H1 (cell line): ENCODE measurements at regions not wholly inside any gene's neighbourhood (a gene's known extent, or its start where the extent isn't known, plus 50 kb on each side); places are given as distances from the start of the nearest gene placed in this dataset.

Experiments
- CTCF ChIA-PET: fragments of 300-600 bp; sonication (Branson Sonifier 250); formaldehyde crosslinking; loops from one replicate; lab custom pipeline; 2021; ENCODE audit not compliant: partially characterized antibody; lab: Charles Lee
- POLR2A ChIA-PET: fragments of 300-600 bp; sonication (Branson Sonifier 250); formaldehyde crosslinking; loops from one replicate; lab custom pipeline; 2021; ENCODE audit warnings: inconsistent platforms; ENCODE audit not compliant: partially characterized antibody; lab: Charles Lee
- DNase-seq, 2 experiments: peaks; one replicate each; pipeline versions ENCODE4 v3.0.0 to v3.0.0-alpha.2; 2010 to 2022; ENCODE audit warnings: low spot score in 2 of 2, low read depth in 1 of 2, mixed read lengths in 1 of 2
- FAIRE-seq: peaks from 2 replicates; lab custom pipeline; 2011; peaks lifted over from hg19 to GRCh38; lab: Jason Lieb, UNC
- H2AFZ ChIP-seq: 2 replicates; pipeline ENCODE4 v1.8.1; 2012; ENCODE audit warnings: low read length, inconsistent platforms
- H2AK5ac ChIP-seq: 2 replicates; pipeline ENCODE4 v1.6.1; 2013; ENCODE audit warnings: low read depth, low read length
- H2BK120ac ChIP-seq: replicated peaks from 2 replicates; pipeline ENCODE3; 2013; ENCODE audit warnings: low read depth, low read length, inconsistent platforms
- H2BK12ac ChIP-seq: 2 replicates; pipeline ENCODE4 v1.6.1; 2013; ENCODE audit warnings: low read depth, low read length
- H2BK15ac ChIP-seq: 2 replicates; pipeline ENCODE4 v1.6.1; 2013; ENCODE audit warnings: low read length
- H2BK20ac ChIP-seq: 2 replicates; pipeline ENCODE4 v1.6.1; 2013; ENCODE audit warnings: low read length
- H2BK5ac ChIP-seq: 2 replicates; pipeline ENCODE4 v1.6.1; 2013; ENCODE audit warnings: low read depth, low read length
- H3K14ac ChIP-seq: 2 replicates; pipeline ENCODE4 v1.6.1; 2013; ENCODE audit warnings: inconsistent platforms; ENCODE audit not compliant: insufficient read length
- H3K18ac ChIP-seq: 2 replicates; pipeline ENCODE4 v1.6.1; 2013; ENCODE audit warnings: low read length; ENCODE audit errors: extremely low read depth
- H3K23ac ChIP-seq: 2 replicates; pipeline ENCODE4 v1.6.1; 2013; ENCODE audit warnings: inconsistent platforms; ENCODE audit not compliant: insufficient read length
- H3K23me2 ChIP-seq: 2 replicates; pipeline ENCODE4 v1.6.1; 2013; ENCODE audit warnings: low read depth, low read length
- H3K27ac ChIP-seq: 2 replicates; pipeline ENCODE4 v1.6.1; 2011; ENCODE audit warnings: low read depth, low read length, inconsistent platforms
- H3K27me3 ChIP-seq, 4 experiments: replicated peaks in 1 of 4; 1 replicate in 1 of 4; 2 replicates in 3 of 4; pipeline versions ENCODE4 v1.6.1 to v1.8.1; 2011 to 2013; ENCODE audit warnings: low read length in 3 of 4, mild to moderate bottlenecking in 3 of 4, inconsistent platforms in 2 of 4, mixed read lengths in 2 of 4, moderate library complexity in 1 of 4; ENCODE audit not compliant: control insufficient read depth in 3 of 4, insufficient read depth in 3 of 4; ENCODE audit errors: extremely low read depth in 1 of 4
- H3K36me3 ChIP-seq, 4 experiments: 2 replicates each; pipeline versions ENCODE4 v1.6.1 to v1.8.1; 2011 to 2013; ENCODE audit warnings: mild to moderate bottlenecking in 4 of 4, low read length in 3 of 4, moderate library complexity in 2 of 4, control low read depth in 1 of 4, inconsistent platforms in 1 of 4; ENCODE audit not compliant: insufficient read depth in 4 of 4, control insufficient read depth in 2 of 4
- H3K4ac ChIP-seq: replicated peaks from 2 replicates; pipeline ENCODE3; 2013; ENCODE audit warnings: low read length, low read depth, mixed read lengths, inconsistent platforms; ENCODE audit not compliant: insufficient read length
- H3K4me1 ChIP-seq, 4 experiments: replicated peaks in 1 of 4; 1 replicate in 1 of 4; 2 replicates in 3 of 4; pipeline versions ENCODE4 v1.6.1 to v1.8.1; 2011 to 2013; ENCODE audit warnings: low read length in 3 of 4, inconsistent platforms in 2 of 4, mixed read lengths in 1 of 4; ENCODE audit not compliant: insufficient read depth in 4 of 4, control insufficient read depth in 3 of 4
- H3K4me2 ChIP-seq, 2 experiments: 2 replicates each; pipeline versions ENCODE4 v1.6.1 to v1.8.1; 2011 to 2013; ENCODE audit warnings: low read depth in 2 of 2, low read length in 2 of 2, control low read depth in 1 of 2, inconsistent platforms in 1 of 2, mild to moderate bottlenecking in 1 of 2; ENCODE audit not compliant: insufficient read depth in 1 of 2
- H3K4me3 ChIP-seq, 4 experiments: fragments of 200-600, 300-600 bp in 1 of 4; sonication (generic), shearing (Covaris generic), sonication (Bioruptor Twin) in 1 of 4; 2 replicates each; pipeline versions ENCODE4 v1.5.1 to v1.8.1; 2011 to 2016; ENCODE audit warnings: low read length in 4 of 4, low read depth in 3 of 4, control low read depth in 2 of 4, inconsistent platforms in 2 of 4, mild to moderate bottlenecking in 2 of 4, mixed read lengths in 1 of 4, moderate library complexity in 1 of 4; ENCODE audit not compliant: insufficient read depth in 2 of 4; ENCODE audit errors: extremely low read depth in 1 of 4
- H3K56ac ChIP-seq: replicated peaks from 2 replicates; pipeline ENCODE3; 2013; ENCODE audit warnings: low read depth, mild to moderate bottlenecking, mixed read lengths, low read length, inconsistent platforms; ENCODE audit not compliant: insufficient read length
- H3K79me1 ChIP-seq: 2 replicates; pipeline ENCODE4 v1.6.1; 2013; ENCODE audit warnings: low read depth, low read length, control low read depth
- H3K79me2 ChIP-seq, 2 experiments: 2 replicates each; pipeline versions ENCODE4 v1.6.1 to v1.8.1; 2012 to 2013; ENCODE audit warnings: low read length in 2 of 2, mild to moderate bottlenecking in 2 of 2, inconsistent platforms in 1 of 2; ENCODE audit not compliant: insufficient read depth in 2 of 2, control insufficient read depth in 1 of 2
- H3K9ac ChIP-seq, 4 experiments: replicated peaks in 1 of 4; 1 replicate in 1 of 4; 2 replicates in 3 of 4; pipeline versions ENCODE4 v1.6.1 to v1.8.1; 2011 to 2013; ENCODE audit warnings: low read depth in 3 of 4, low read length in 3 of 4, control low read depth in 2 of 4, mild to moderate bottlenecking in 2 of 4, moderate library complexity in 2 of 4, inconsistent platforms in 1 of 4; ENCODE audit errors: extremely low read depth in 1 of 4
- H3K9me3 ChIP-seq, 2 experiments: 2 replicates each; pipeline versions ENCODE4 v1.6.1 to v1.8.1; 2012 to 2013; ENCODE audit warnings: mild to moderate bottlenecking in 2 of 2, moderate library complexity in 2 of 2, control low read depth in 1 of 2, inconsistent platforms in 1 of 2, low read depth in 1 of 2, low read length in 1 of 2, mixed read lengths in 1 of 2; ENCODE audit not compliant: insufficient read depth in 2 of 2
- H4K20me1 ChIP-seq, 2 experiments: replicated peaks in 1 of 2; 2 replicates each; pipeline versions ENCODE3 to v1.8.1; 2011 to 2013; ENCODE audit warnings: inconsistent platforms in 2 of 2, low read length in 2 of 2, mild to moderate bottlenecking in 1 of 2; ENCODE audit not compliant: insufficient read depth in 2 of 2, control insufficient read depth in 1 of 2
- H4K5ac ChIP-seq: 2 replicates; pipeline ENCODE4 v1.6.1; 2013; ENCODE audit warnings: low read length, low read depth, mixed read lengths, inconsistent platforms; ENCODE audit not compliant: insufficient read length
- H4K8ac ChIP-seq: 2 replicates; pipeline ENCODE4 v1.8.0; 2013; ENCODE audit warnings: mild to moderate bottlenecking, moderate library complexity, low read length, inconsistent platforms; ENCODE audit not compliant: insufficient read depth; ENCODE audit errors: extremely low read depth
- H4K91ac ChIP-seq: replicated peaks from 2 replicates; pipeline ENCODE3; 2013; ENCODE audit warnings: low read length, mixed read lengths, inconsistent platforms; ENCODE audit not compliant: insufficient read length
- EP300 ChIP-seq, 2 experiments: IDR thresholded peaks; 1 replicate in 1 of 2; 2 replicates in 1 of 2; pipeline ENCODE4 v1.6.1; 2011 to 2012; ENCODE audit warnings: low read depth in 2 of 2, low read length in 2 of 2, mild to moderate bottlenecking in 2 of 2, borderline replicate concordance in 1 of 2, inconsistent platforms in 1 of 2, moderate library complexity in 1 of 2
- KDM5A ChIP-seq: fragments of 200-600 bp; IDR thresholded peaks from 2 replicates; pipeline ENCODE4 v1.7.1; 2012; ENCODE audit warnings: mild to moderate bottlenecking, low read length, inconsistent platforms, mixed read lengths
- NRF1 ChIP-seq: IDR thresholded peaks from 2 replicates; pipeline ENCODE4 v1.6.1; 2011; ENCODE audit warnings: mild to moderate bottlenecking, low read depth, low read length, improper control_type of control experiment
- POU5F1 ChIP-seq: IDR thresholded peaks from 2 replicates; pipeline ENCODE4 v1.6.1; 2011; ENCODE audit warnings: low read depth, mild to moderate bottlenecking, low read length, moderate library complexity
- TEAD4 ChIP-seq: IDR thresholded peaks from 2 replicates; pipeline ENCODE4 v1.6.1; 2012; ENCODE audit warnings: low read depth, low read length, inconsistent platforms, mixed read lengths
- YY1 ChIP-seq: IDR thresholded peaks from 2 replicates; pipeline ENCODE4 v1.6.1; 2011; ENCODE audit warnings: low read depth, mild to moderate bottlenecking, low read length
- WGBS, 2 experiments: shearing (Covaris generic) in 1 of 2; methylation state at CpG; one replicate each; pipeline versions ENCODE4 v1.1.6 to v1.1.7; 2013 to 2015; ENCODE audit warnings: low lambda C conversion rate in 2 of 2, mixed read lengths in 2 of 2, inconsistent platforms in 1 of 2, low coverage in 1 of 2, missing lambda C conversion rate in 1 of 2; ENCODE audit not compliant: insufficient replicate concordance in 2 of 2, insufficient coverage in 1 of 2, insufficient read length in 1 of 2; ENCODE audit errors: extremely low coverage in 1 of 2, missing lambda C conversion rate in 1 of 2; 5-methylcytosine and 5-hydroxymethylcytosine counted together
- TF ChIP-seq, protein P1 (sequence below): IDR thresholded peaks from 2 replicates; pipeline ENCODE4 v1.6.1; 2012; ENCODE audit warnings: low read length, inconsistent platforms

DNA sequence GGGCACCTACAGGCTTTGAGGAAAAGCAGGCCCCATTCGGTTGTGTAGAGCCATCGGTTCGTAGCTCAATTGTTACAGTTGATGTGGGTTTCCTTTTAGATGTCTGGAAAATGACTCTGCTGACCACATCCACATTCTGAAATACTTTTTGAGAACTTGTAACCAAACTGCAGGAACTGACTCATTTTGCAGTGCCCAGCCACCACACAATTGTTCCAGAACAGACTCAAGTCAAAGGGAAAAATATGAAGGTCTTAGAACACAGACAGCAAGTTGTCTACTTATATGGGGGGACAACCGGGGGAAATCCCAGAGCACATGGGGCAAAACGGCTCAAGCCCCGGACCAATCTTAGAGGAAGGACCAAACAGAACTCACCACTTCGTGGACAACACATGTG, 557.6 kb upstream of the DIPK2B start:
- no peak overlapping the region for H3K18ac ChIP-seq
- H3K4ac ChIP-seq: no peak overlapping the region
- H2BK120ac ChIP-seq: no peak overlapping the region
- WGBS, 2 experiments: 94% methylated on average over 7 of the region's 7 CpGs; no CpG with 5 or more reads in 1 of the 2 experiments
- CTCF ChIA-PET: interaction anchor here (1.0 to 1.9 kb wide), 2 partner anchors 57 to 618 kb away, joined by 3 to 5 read pairs; no protein-coding TSS in a partner anchor
- no peak for DNase-seq
- H2AK5ac ChIP-seq: no peak overlapping the region
- H2BK5ac ChIP-seq: no peak overlapping the region
- H3K23ac ChIP-seq: no peak overlapping the region
- H2AFZ ChIP-seq: no peak overlapping the region
- no peaks in the 10 kb centered on the region for H3K9me3 ChIP-seq
- peaks cover 0 to 86% of the 10 kb centered on the region in 2 experiments; a peak in 3 of 4 replicates for H3K79me2 ChIP-seq
- no peaks in the 10 kb centered on the region for H3K27me3 ChIP-seq
- no peak overlapping the region for H3K56ac ChIP-seq
- H3K14ac ChIP-seq: no peak overlapping the region
- H2BK15ac ChIP-seq: no peak overlapping the region
- H4K20me1 ChIP-seq: peaks cover 4 to 8% of the 10 kb centered on the region in 2 experiments
- no peak overlapping the region for H4K91ac ChIP-seq
- H3K4me2 ChIP-seq: no peak overlapping the region
- no peak overlapping the region for H3K27ac ChIP-seq
- H4K5ac ChIP-seq: no peak overlapping the region
- H3K9ac ChIP-seq: no peak overlapping the region
- POLR2A ChIA-PET: no interaction called here
- H3K79me1 ChIP-seq: no peaks in the 10 kb centered on the region; the same call in 1 of the 2 replicates
- H2BK20ac ChIP-seq: no peak overlapping the region
- no peaks in the 10 kb centered on the region for H3K23me2 ChIP-seq
- H4K8ac ChIP-seq: no peak overlapping the region
- FAIRE-seq: no peak
- peaks cover 0 to 5% (median 0%) of the 10 kb centered on the region in 4 experiments; a peak in 1 of 7 replicates for H3K4me1 ChIP-seq
- H2BK12ac ChIP-seq: no peak overlapping the region
- peaks cover 0 to 7% (median 2%) of the 10 kb centered on the region in 4 experiments; a peak in 3 of 8 replicates for H3K36me3 ChIP-seq
- no peak overlapping the region for H3K4me3 ChIP-seq
- TF ChIP-seq EP300 (IDR thresholded peaks at IDR 0.05; ENCODE audit: borderline replicate concordance in 1 of 2, low read depth in 2 of 2, low read length in 2 of 2) (no peak), KDM5A (no peak), YY1 (no peak), POU5F1 (no peak), TEAD4 (no peak), NRF1 (no peak)
- TF ChIP-seq, protein P1, sequence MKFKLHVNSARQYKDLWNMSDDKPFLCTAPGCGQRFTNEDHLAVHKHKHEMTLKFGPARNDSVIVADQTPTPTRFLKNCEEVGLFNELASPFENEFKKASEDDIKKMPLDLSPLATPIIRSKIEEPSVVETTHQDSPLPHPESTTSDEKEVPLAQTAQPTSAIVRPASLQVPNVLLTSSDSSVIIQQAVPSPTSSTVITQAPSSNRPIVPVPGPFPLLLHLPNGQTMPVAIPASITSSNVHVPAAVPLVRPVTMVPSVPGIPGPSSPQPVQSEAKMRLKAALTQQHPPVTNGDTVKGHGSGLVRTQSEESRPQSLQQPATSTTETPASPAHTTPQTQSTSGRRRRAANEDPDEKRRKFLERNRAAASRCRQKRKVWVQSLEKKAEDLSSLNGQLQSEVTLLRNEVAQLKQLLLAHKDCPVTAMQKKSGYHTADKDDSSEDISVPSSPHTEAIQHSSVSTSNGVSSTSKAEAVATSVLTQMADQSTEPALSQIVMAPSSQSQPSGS: no peak
